ENCODE measurements at regions not wholly inside any gene's neighbourhood (a gene's known extent, or its start where the extent isn't known, plus 50 kb on each side); places are given as distances from the start of the nearest gene placed in this dataset.

- no peak for DNase-seq (ENCODE audit: low spot score)
- 88% methylated on average over 12 of the region's 12 CpGs for WGBS
- Histone ChIP-seq H3K4me1 (ENCODE audit: control insufficient read depth in 4 of 4, insufficient read depth in 4 of 4, low read length in 3 of 4) (no peaks in the 10 kb centered on the region), H3K9me3 (ENCODE audit: control insufficient read depth in 4 of 4, low read length in 3 of 4) (no peaks in the 10 kb centered on the region), H3K27ac (ENCODE audit: low read depth in 1 of 2, low read length in 2 of 2) (no peak overlapping the region), H3K4me3 (ENCODE audit: low read depth in 1 of 3, low read length in 3 of 3) (no peak overlapping the region), H3K9ac (ENCODE audit: low read depth in 1 of 2, low read length in 2 of 2) (no peak overlapping the region), H3K27me3 (ENCODE audit: control insufficient read depth in 4 of 4, insufficient read depth in 4 of 4, low read length in 3 of 4) (no peaks in the 10 kb centered on the region), H3K36me3 (ENCODE audit: control insufficient read depth in 4 of 4, insufficient read depth in 3 of 4, low read depth in 1 of 4, low read length in 3 of 4) (no peaks in the 10 kb centered on the region)
- no peak for TF ChIP-seq ATF3 (IDR thresholded peaks at IDR 0.05)
- TF ChIP-seq, protein P1, sequence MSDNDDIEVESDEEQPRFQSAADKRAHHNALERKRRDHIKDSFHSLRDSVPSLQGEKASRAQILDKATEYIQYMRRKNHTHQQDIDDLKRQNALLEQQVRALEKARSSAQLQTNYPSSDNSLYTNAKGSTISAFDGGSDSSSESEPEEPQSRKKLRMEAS (IDR thresholded peaks at IDR 0.05), result no peak
- TF ChIP-seq HNF4A (conservative IDR thresholded peaks at IDR 0.05), result no peak
- no peak for TF ChIP-seq YY1 (IDR thresholded peaks at IDR 0.05)
- no peak for TF ChIP-seq ZBTB33 (IDR thresholded peaks at IDR 0.05)
- no peak for TF ChIP-seq FOXA2 (IDR thresholded peaks at IDR 0.05)
- TF ChIP-seq JUND (IDR thresholded peaks at IDR 0.05), result no peak
- TF ChIP-seq NR2F2 (IDR thresholded peaks at IDR 0.05), result no peak
- TF ChIP-seq HNF4G (IDR thresholded peaks at IDR 0.05), result no peak
- TF ChIP-seq FOXA1 (IDR thresholded peaks at IDR 0.05), result no peak
- no peak for TF ChIP-seq GABPA (IDR thresholded peaks at IDR 0.05 in 1 of 2, conservative IDR thresholded peaks at IDR 0.05 in 1 of 2)
- TF ChIP-seq, protein P2, sequence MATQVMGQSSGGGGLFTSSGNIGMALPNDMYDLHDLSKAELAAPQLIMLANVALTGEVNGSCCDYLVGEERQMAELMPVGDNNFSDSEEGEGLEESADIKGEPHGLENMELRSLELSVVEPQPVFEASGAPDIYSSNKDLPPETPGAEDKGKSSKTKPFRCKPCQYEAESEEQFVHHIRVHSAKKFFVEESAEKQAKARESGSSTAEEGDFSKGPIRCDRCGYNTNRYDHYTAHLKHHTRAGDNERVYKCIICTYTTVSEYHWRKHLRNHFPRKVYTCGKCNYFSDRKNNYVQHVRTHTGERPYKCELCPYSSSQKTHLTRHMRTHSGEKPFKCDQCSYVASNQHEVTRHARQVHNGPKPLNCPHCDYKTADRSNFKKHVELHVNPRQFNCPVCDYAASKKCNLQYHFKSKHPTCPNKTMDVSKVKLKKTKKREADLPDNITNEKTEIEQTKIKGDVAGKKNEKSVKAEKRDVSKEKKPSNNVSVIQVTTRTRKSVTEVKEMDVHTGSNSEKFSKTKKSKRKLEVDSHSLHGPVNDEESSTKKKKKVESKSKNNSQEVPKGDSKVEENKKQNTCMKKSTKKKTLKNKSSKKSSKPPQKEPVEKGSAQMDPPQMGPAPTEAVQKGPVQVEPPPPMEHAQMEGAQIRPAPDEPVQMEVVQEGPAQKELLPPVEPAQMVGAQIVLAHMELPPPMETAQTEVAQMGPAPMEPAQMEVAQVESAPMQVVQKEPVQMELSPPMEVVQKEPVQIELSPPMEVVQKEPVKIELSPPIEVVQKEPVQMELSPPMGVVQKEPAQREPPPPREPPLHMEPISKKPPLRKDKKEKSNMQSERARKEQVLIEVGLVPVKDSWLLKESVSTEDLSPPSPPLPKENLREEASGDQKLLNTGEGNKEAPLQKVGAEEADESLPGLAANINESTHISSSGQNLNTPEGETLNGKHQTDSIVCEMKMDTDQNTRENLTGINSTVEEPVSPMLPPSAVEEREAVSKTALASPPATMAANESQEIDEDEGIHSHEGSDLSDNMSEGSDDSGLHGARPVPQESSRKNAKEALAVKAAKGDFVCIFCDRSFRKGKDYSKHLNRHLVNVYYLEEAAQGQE (IDR thresholded peaks at IDR 0.05), result no peak
- TF ChIP-seq CTCF (IDR thresholded peaks at IDR 0.05; ENCODE audit: low read depth, low read length, missing input control), result no peak
Measured at GRCh38 chr10:43870968-43871439, 222.3 kb upstream of the ZNF32 start.

DNA sequence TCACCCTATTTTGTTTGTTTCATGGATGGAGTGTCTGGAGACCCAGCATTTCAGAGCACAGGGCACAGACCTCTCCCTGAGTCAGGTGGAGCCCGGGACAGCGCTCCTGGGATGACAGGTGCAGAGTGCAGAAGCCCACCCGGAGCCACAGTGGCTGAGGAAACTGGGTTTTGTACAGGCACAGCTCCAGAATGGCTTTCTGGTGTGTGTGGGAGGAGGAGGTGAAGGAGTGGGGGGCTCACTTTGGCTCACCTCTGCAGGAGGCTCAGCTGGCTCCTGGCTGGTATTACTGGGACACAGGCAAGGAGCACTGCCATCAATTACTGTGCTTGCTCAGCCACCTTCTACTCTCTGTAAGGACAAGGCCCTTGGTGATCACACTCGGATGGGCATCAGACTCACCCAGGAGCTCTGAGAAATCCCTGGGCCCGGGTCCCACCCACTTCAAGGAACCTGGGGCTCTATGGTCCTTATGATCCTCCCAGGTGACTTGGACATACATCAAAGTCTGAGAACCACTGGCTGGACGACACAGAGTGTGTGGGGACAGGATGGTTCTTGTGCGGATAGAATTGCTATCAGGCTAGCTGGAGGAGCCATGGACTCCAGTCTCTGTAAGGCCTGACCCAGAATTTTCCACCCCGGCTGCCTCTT, 221.1 kb upstream of the ZNF32 start:
- WGBS, result 96% methylated on average over 8 of the region's 8 CpGs
- TF ChIP-seq EGR1 (IDR thresholded peaks at IDR 0.05; ENCODE audit: low read depth in 2 of 2) (no peak), YY1 (IDR thresholded peaks at IDR 0.05) (no peak), NR2F2 (IDR thresholded peaks at IDR 0.05) (no peak), RAD21 (IDR thresholded peaks at IDR 0.05) (no peak), RXRA (IDR thresholded peaks at IDR 0.05) (no peak), GABPA (IDR thresholded peaks at IDR 0.05 in 1 of 2, conservative IDR thresholded peaks at IDR 0.05 in 1 of 2) (no peak), ATF3 (IDR thresholded peaks at IDR 0.05) (no peak), TAF1 (conservative IDR thresholded peaks at IDR 0.05) (no peak), JUND (IDR thresholded peaks at IDR 0.05) (no peak)
- TF ChIP-seq, protein P2 (IDR thresholded peaks at IDR 0.05), result no peak
- no peak for DNase-seq (ENCODE audit: low spot score)

More for the DNA sequence above, 221.1 kb upstream of the ZNF32 start:
- Histone ChIP-seq H3K27ac (ENCODE audit: low read depth in 1 of 2, low read length in 2 of 2) (no peak overlapping the region), H3K4me1 (ENCODE audit: control insufficient read depth in 4 of 4, insufficient read depth in 4 of 4, low read length in 3 of 4) (no peaks in the 10 kb centered on the region), H3K9ac (ENCODE audit: low read depth in 1 of 2, low read length in 2 of 2) (no peak overlapping the region), H3K4me3 (ENCODE audit: low read depth in 1 of 3, low read length in 3 of 3) (no peak overlapping the region), H3K27me3 (ENCODE audit: control insufficient read depth in 4 of 4, insufficient read depth in 4 of 4, low read length in 3 of 4) (no peaks in the 10 kb centered on the region), H3K9me3 (ENCODE audit: control insufficient read depth in 4 of 4, low read length in 3 of 4) (no peaks in the 10 kb centered on the region), H3K36me3 (ENCODE audit: control insufficient read depth in 4 of 4, insufficient read depth in 3 of 4, low read depth in 1 of 4, low read length in 3 of 4) (no peaks in the 10 kb centered on the region)

Measured in liver (tissue), 8 donors.